A549 (cell line): ENCODE measurements at regions not wholly inside any gene's neighbourhood (a gene's known extent, or its start where the extent isn't known, plus 50 kb on each side); places are given as distances from the start of the nearest gene placed in this dataset.

ENCODE experiments used
- ATAC-seq, 2 experiments: fragments of 200-7000 bp in 1 of 2; fragments of >200 bp in 1 of 2; cut with Nextera tagmentation in 1 of 2; cut with Tn5 transposase in 1 of 2; 3 replicates each; pipeline versions ENCODE4 v1.8.0 to v1.9.1; 2018 to 2020; ENCODE audit warnings: mild to moderate bottlenecking in 1 of 2, moderate library complexity in 1 of 2
- CTCF ChIA-PET: fragments of 300-600 bp; sonication (Branson Sonifier 250); formaldehyde crosslinking; extraction: SDS; loops from one replicate; lab custom pipeline; 2021; ENCODE audit warnings: antibody characterized with exemption, inconsistent platforms; lab: Yijun Ruan, JAX
- POLR2A ChIA-PET: fragments of 350-600 bp; formaldehyde crosslinking; extraction: SDS; loops from one replicate; lab custom pipeline; 2021; ENCODE audit warnings: antibody characterized with exemption, inconsistent platforms; lab: Yijun Ruan, JAX
- DNase-seq, 2 experiments: peaks; one replicate each; pipeline versions ENCODE4 v3.0.0 to v3.0.0-alpha.2; 2011 to 2016; ENCODE audit warnings: low read depth in 1 of 2, low spot score in 1 of 2
- FAIRE-seq: peaks from 2 replicates; lab custom pipeline; 2011; peaks lifted over from hg19 to GRCh38; lab: Jason Lieb, UNC
- H3K27ac ChIP-seq, 2 experiments: fragments of >200 bp; sonication (Bioruptor Twin); formaldehyde crosslinking; 3 replicates each; pipeline ENCODE4 v1.5.1; 2016 to 2017
- H3K4me1 ChIP-seq: fragments of >200 bp; sonication (Bioruptor Twin); formaldehyde crosslinking; 3 replicates; pipeline ENCODE4 v1.6.1; 2016
- H3K4me2 ChIP-seq: fragments of >200 bp; sonication (Bioruptor Twin); formaldehyde crosslinking; 3 replicates; pipeline ENCODE4 v1.6.1; 2016
- H3K4me3 ChIP-seq: fragments of >200 bp; sonication (Bioruptor Twin); formaldehyde crosslinking; 3 replicates; pipeline ENCODE4 v1.5.1; 2016
- H3K9me3 ChIP-seq: fragments of >200 bp; sonication (Bioruptor Twin); formaldehyde crosslinking; 3 replicates; pipeline ENCODE4 v1.6.1; 2016
- CBX2 ChIP-seq: fragments of 200-600 bp; sonication (generic); IDR thresholded peaks from 2 replicates; pipeline ENCODE4 v1.6.1; 2016; ENCODE audit warnings: low read depth, mild to moderate bottlenecking, borderline replicate concordance
- CEBPB ChIP-seq, 2 experiments: fragments of >200 bp in 1 of 2; sonication (Bioruptor Twin) in 1 of 2; formaldehyde crosslinking in 1 of 2; IDR thresholded peaks; 2 replicates each; pipeline ENCODE4 v1.6.1; 2012 to 2016
- EP300 ChIP-seq, 2 experiments: fragments of >200 bp; sonication (Bioruptor Twin); formaldehyde crosslinking; IDR thresholded peaks; 2 replicates in 1 of 2; 3 replicates in 1 of 2; pipeline ENCODE4 v1.6.1; 2016 to 2017
- GATA3 ChIP-seq: IDR thresholded peaks from 2 replicates; pipeline ENCODE4 v1.6.1; 2012; ENCODE audit warnings: borderline replicate concordance
- HES2 ChIP-seq: fragments of >200 bp; sonication (Bioruptor Twin); formaldehyde crosslinking; IDR thresholded peaks from 2 replicates; pipeline ENCODE4 v1.6.1; 2016
- HEYL ChIP-seq: fragments of 250-450 bp; sonication (Bioruptor Pico); IDR thresholded peaks from 2 replicates; pipeline ENCODE4 v1.8.0; 2021; ENCODE audit warnings: mild to moderate bottlenecking, moderate library complexity
- HOXA7 ChIP-seq: fragments of 250-450 bp; sonication (Bioruptor Pico); IDR thresholded peaks from 2 replicates; pipeline ENCODE4 v1.5.0; 2020; ENCODE audit warnings: mild to moderate bottlenecking, moderate library complexity
- JUN ChIP-seq, 2 experiments: fragments of >200 bp; sonication (Bioruptor Twin); formaldehyde crosslinking; IDR thresholded peaks; 2 replicates in 1 of 2; 3 replicates in 1 of 2; pipeline ENCODE4 v1.6.1; 2016 to 2017
- KDM5A ChIP-seq: fragments of 200-600 bp; sonication (generic); IDR thresholded peaks from 2 replicates; pipeline ENCODE4 v1.6.1; 2016; ENCODE audit warnings: antibody characterized with exemption, mild to moderate bottlenecking
- MAFK ChIP-seq: fragments of 450-650 bp; IDR thresholded peaks from 2 replicates; pipeline ENCODE4 v1.6.1; 2014; ENCODE audit not compliant: partially characterized antibody
- MAX ChIP-seq: IDR thresholded peaks from 2 replicates; pipeline ENCODE4 v1.6.1; 2012
- NFE2L2 ChIP-seq: fragments of 150-350 bp; conservative IDR thresholded peaks from 2 replicates; pipeline ENCODE4 v1.6.1; 2014; ENCODE audit warnings: low read length
- POLR2A ChIP-seq: IDR thresholded peaks from 2 replicates; pipeline ENCODE4 v1.6.1; 2012; ENCODE audit warnings: mild to moderate bottlenecking, low read length
- RCOR1 ChIP-seq: fragments of 150-350 bp; IDR thresholded peaks from 2 replicates; pipeline ENCODE4 v1.6.1; 2014; ENCODE audit warnings: antibody characterized with exemption, low read length, low read depth
- SMC3 ChIP-seq: fragments of >200 bp; sonication (Bioruptor Twin); formaldehyde crosslinking; IDR thresholded peaks from 3 replicates; pipeline ENCODE4 v1.6.1; 2018; ENCODE audit warnings: inconsistent platforms
- TFCP2L1 ChIP-seq: fragments of 250-450 bp; sonication (Bioruptor Pico); IDR thresholded peaks from 2 replicates; pipeline ENCODE4 v1.5.0; 2021; ENCODE audit warnings: mild to moderate bottlenecking
- ZC3H11A ChIP-seq: fragments of 450-650 bp; IDR thresholded peaks from 2 replicates; pipeline ENCODE4 v1.6.1; 2014; ENCODE audit warnings: antibody characterized with exemption, mild to moderate bottlenecking
- ZFP36 ChIP-seq: fragments of 450-650 bp; IDR thresholded peaks from 2 replicates; pipeline ENCODE4 v1.6.1; 2014; ENCODE audit warnings: borderline replicate concordance; ENCODE audit not compliant: partially characterized antibody
- ZNF302 ChIP-seq: fragments of 250-450 bp; sonication (Bioruptor Pico); IDR thresholded peaks from 2 replicates; pipeline ENCODE4 v1.9.0; 2021; ENCODE audit warnings: inconsistent platforms, mild to moderate bottlenecking, moderate library complexity
- ZSCAN20 ChIP-seq: fragments of 250-450 bp; sonication (Bioruptor Pico); IDR thresholded peaks from 2 replicates; pipeline ENCODE4 v1.8.0; 2022; ENCODE audit warnings: mild to moderate bottlenecking, moderate library complexity
- WGBS: methylation state at CpG from one replicate; pipeline ENCODE4 v1.1.6; 2017; ENCODE audit errors: missing lambda C conversion rate; 5-methylcytosine and 5-hydroxymethylcytosine counted together
- TF ChIP-seq, protein P1 (sequence below): fragments of 200-600 bp; sonication (generic); IDR thresholded peaks from 2 replicates; pipeline ENCODE4 v1.6.1; 2016; ENCODE audit warnings: antibody characterized with exemption, mild to moderate bottlenecking, moderate library complexity
- TF ChIP-seq, protein P2 (sequence below): IDR thresholded peaks from 2 replicates; pipeline ENCODE4 v1.6.1; 2012
- TF ChIP-seq, protein P3 (sequence below): IDR thresholded peaks from 2 replicates; pipeline ENCODE4 v1.6.1; 2012; ENCODE audit warnings: low read depth, borderline replicate concordance

GRCh38 chr5:167281925-167282324, 1009.5 kb upstream of the WWC1 start:
- Histone ChIP-seq H3K4me3 (no peak overlapping the region), H3K4me2 (no peak overlapping the region), H3K9me3 (no peaks in the 10 kb centered on the region), H3K4me1 (no peaks in the 10 kb centered on the region), H3K27ac (no peak overlapping the region)
- ATAC-seq (no peak), DNase-seq (no peak), FAIRE-seq (no peak)
- WGBS = 79% methylated on average over 3 of the region's 3 CpGs
- TF ChIP-seq TFCP2L1 (no peak), CBX2 (no peak), ZC3H11A (no peak), NFE2L2 (no peak), CEBPB (IDR thresholded peaks at IDR 0.05) (no peak), RCOR1 (no peak), GATA3 (no peak), ZSCAN20 (CRISPR knock-in tag) (no peak), HEYL (CRISPR knock-in tag) (no peak), MAFK (no peak), ZFP36 (no peak), HOXA7 (CRISPR knock-in tag) (no peak)
- TF ChIP-seq, protein P1, sequence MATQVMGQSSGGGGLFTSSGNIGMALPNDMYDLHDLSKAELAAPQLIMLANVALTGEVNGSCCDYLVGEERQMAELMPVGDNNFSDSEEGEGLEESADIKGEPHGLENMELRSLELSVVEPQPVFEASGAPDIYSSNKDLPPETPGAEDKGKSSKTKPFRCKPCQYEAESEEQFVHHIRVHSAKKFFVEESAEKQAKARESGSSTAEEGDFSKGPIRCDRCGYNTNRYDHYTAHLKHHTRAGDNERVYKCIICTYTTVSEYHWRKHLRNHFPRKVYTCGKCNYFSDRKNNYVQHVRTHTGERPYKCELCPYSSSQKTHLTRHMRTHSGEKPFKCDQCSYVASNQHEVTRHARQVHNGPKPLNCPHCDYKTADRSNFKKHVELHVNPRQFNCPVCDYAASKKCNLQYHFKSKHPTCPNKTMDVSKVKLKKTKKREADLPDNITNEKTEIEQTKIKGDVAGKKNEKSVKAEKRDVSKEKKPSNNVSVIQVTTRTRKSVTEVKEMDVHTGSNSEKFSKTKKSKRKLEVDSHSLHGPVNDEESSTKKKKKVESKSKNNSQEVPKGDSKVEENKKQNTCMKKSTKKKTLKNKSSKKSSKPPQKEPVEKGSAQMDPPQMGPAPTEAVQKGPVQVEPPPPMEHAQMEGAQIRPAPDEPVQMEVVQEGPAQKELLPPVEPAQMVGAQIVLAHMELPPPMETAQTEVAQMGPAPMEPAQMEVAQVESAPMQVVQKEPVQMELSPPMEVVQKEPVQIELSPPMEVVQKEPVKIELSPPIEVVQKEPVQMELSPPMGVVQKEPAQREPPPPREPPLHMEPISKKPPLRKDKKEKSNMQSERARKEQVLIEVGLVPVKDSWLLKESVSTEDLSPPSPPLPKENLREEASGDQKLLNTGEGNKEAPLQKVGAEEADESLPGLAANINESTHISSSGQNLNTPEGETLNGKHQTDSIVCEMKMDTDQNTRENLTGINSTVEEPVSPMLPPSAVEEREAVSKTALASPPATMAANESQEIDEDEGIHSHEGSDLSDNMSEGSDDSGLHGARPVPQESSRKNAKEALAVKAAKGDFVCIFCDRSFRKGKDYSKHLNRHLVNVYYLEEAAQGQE = no peak
- ChIA-PET POLR2A (interaction anchor here (0.6 kb wide), 1 partner anchor 147 kb away, joined by 3 read pairs; no protein-coding TSS in a partner anchor), CTCF (interaction anchor here (0.6 kb wide), 1 partner anchor 899 kb away, joined by 3 read pairs; no protein-coding TSS in a partner anchor)

DNA sequence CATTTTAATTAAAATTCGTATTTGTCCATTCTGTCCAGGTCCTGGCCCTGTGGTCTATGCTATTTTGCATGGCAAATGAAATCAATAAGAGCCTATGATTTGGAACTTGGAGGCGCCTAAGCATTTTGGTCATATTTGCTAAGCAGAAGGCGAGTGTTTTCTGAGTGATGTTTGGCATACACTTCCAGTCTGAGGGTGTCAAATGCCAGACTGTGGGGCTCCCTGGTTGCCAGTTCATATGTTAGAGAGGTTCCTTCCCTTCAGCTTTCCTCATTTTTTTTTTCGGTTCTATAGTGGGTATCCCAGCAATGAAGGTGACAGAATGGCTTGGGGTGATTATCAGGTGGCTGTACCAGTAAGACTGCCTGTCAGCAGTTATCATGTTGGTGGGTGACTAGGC, 1007.8 kb upstream of the WWC1 start:
- Histone ChIP-seq H3K27ac (no peak overlapping the region), H3K4me2 (no peak overlapping the region), H3K4me3 (no peak overlapping the region), H3K4me1 (no peaks in the 10 kb centered on the region), H3K9me3 (no peaks in the 10 kb centered on the region)
- no peak for ATAC-seq
- TF ChIP-seq EP300 (IDR thresholded peaks at IDR 0.05) (no peak), KDM5A (no peak), JUN (IDR thresholded peaks at IDR 0.05) (no peak), HEYL (CRISPR knock-in tag) (no peak), CBX2 (no peak), MAX (no peak), POLR2A (no peak), ZNF302 (CRISPR knock-in tag) (no peak), HES2 (no peak), SMC3 (no peak), GATA3 (no peak)
- TF ChIP-seq, protein P2, sequence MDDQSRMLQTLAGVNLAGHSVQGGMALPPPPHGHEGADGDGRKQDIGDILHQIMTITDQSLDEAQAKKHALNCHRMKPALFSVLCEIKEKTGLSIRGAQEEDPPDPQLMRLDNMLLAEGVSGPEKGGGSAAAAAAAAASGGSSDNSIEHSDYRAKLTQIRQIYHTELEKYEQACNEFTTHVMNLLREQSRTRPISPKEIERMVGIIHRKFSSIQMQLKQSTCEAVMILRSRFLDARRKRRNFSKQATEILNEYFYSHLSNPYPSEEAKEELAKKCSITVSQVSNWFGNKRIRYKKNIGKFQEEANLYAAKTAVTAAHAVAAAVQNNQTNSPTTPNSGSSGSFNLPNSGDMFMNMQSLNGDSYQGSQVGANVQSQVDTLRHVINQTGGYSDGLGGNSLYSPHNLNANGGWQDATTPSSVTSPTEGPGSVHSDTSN = no peak
- TF ChIP-seq, protein P3, sequence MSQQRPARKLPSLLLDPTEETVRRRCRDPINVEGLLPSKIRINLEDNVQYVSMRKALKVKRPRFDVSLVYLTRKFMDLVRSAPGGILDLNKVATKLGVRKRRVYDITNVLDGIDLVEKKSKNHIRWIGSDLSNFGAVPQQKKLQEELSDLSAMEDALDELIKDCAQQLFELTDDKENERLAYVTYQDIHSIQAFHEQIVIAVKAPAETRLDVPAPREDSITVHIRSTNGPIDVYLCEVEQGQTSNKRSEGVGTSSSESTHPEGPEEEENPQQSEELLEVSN = no peak
- no peak for DNase-seq
- FAIRE-seq = no peak
- ChIA-PET POLR2A (no interaction called here), CTCF (no interaction called here)
- WGBS = 42% methylated on average over 4 of the region's 4 CpGs
